Endothelial cell (in vitro differentiated cells): ENCODE measurements at regions not wholly inside any gene's neighbourhood (a gene's known extent, or its start where the extent isn't known, plus 50 kb on each side); places are given as distances from the start of the nearest gene placed in this dataset.

Experiments used
- DNase-seq: peaks from one replicate; pipeline ENCODE4 v3.0.0; 2021; ENCODE audit warnings: low spot score
- H3K27ac Mint-ChIP-seq: one replicate; pipeline ENCODE4 v1.8.0; 2021; ENCODE audit warnings: mixed read lengths, inconsistent platforms; ENCODE audit not compliant: unreplicated experiment
- H3K27me3 Mint-ChIP-seq: one replicate; pipeline ENCODE4 v1.8.0; 2021; ENCODE audit warnings: mild to moderate bottlenecking, moderate library complexity, mixed read lengths, inconsistent platforms; ENCODE audit not compliant: unreplicated experiment
- H3K36me3 Mint-ChIP-seq: one replicate; pipeline ENCODE4 v1.8.0; 2021; ENCODE audit warnings: mild to moderate bottlenecking, low read depth, mixed read lengths, inconsistent platforms; ENCODE audit not compliant: unreplicated experiment
- H3K4me1 Mint-ChIP-seq: one replicate; pipeline ENCODE4 v1.8.0; 2021; ENCODE audit warnings: mild to moderate bottlenecking, mixed read lengths, inconsistent platforms; ENCODE audit not compliant: unreplicated experiment
- H3K4me3 Mint-ChIP-seq: one replicate; pipeline ENCODE4 v1.8.0; 2021; ENCODE audit warnings: mild to moderate bottlenecking, mixed read lengths, inconsistent platforms; ENCODE audit not compliant: unreplicated experiment
- H3K9me3 Mint-ChIP-seq: one replicate; pipeline ENCODE4 v1.8.0; 2021; ENCODE audit warnings: mixed read lengths, inconsistent platforms; ENCODE audit not compliant: unreplicated experiment
- CTCF ChIP-seq: fragments of 200-600 bp; sonication (generic); IDR thresholded peaks from one replicate; pipeline ENCODE4 v1.5.0; 2021; ENCODE audit warnings: antibody characterized with exemption; ENCODE audit not compliant: unreplicated experiment

- no peaks in the 10 kb centered on the region for H3K4me1 Mint-ChIP-seq
- no peaks in the 10 kb centered on the region for H3K27me3 Mint-ChIP-seq
- no peaks in the 10 kb centered on the region for H3K36me3 Mint-ChIP-seq
- no peak overlapping the region for H3K27ac Mint-ChIP-seq
- no peaks in the 10 kb centered on the region for H3K9me3 Mint-ChIP-seq
- DNase-seq = no peak
- H3K4me3 Mint-ChIP-seq = no peak overlapping the region
- no peak for TF ChIP-seq CTCF
Observed at GRCh38 chr7:79833616-79834015, 301.0 kb upstream of the GNAI1 start.

- H3K4me3 Mint-ChIP-seq = no peak overlapping the region
Observed at GRCh38 chr7:79828866-79829265, 305.8 kb upstream of the GNAI1 start.

GRCh38 chr7:79823246-79823951 lies 311.2 kb upstream of the GNAI1 start:
- Mint-ChIP-seq H3K36me3 (no peaks in the 10 kb centered on the region), H3K4me1 (no peaks in the 10 kb centered on the region), H3K9me3 (no peaks in the 10 kb centered on the region), H3K27me3 (no peaks in the 10 kb centered on the region), H3K4me3 (no peak overlapping the region), H3K27ac (no peak overlapping the region)
- TF ChIP-seq CTCF = no peak
- DNase-seq = no peak

More at GRCh38 chr7:79828866-79829265, 305.8 kb upstream of the GNAI1 start:
- TF ChIP-seq CTCF = no peak
- Mint-ChIP-seq H3K27ac (no peak overlapping the region), H3K36me3 (no peaks in the 10 kb centered on the region), H3K9me3 (no peaks in the 10 kb centered on the region), H3K4me1 (no peaks in the 10 kb centered on the region), H3K27me3 (no peaks in the 10 kb centered on the region)
- DNase-seq = no peak

GRCh38 chr7:79822620-79823240 lies 311.9 kb upstream of the GNAI1 start:
- TF ChIP-seq CTCF = no peak
- H3K4me1 Mint-ChIP-seq = no peaks in the 10 kb centered on the region
- no peak for DNase-seq
- H3K27ac Mint-ChIP-seq = no peak overlapping the region
- no peaks in the 10 kb centered on the region for H3K9me3 Mint-ChIP-seq
- H3K36me3 Mint-ChIP-seq = no peaks in the 10 kb centered on the region
- H3K27me3 Mint-ChIP-seq = no peaks in the 10 kb centered on the region
- no peak overlapping the region for H3K4me3 Mint-ChIP-seq

- no peak overlapping the region for H3K4me3 Mint-ChIP-seq
- no peak overlapping the region for H3K27ac Mint-ChIP-seq
- no peaks in the 10 kb centered on the region for H3K9me3 Mint-ChIP-seq
- no peaks in the 10 kb centered on the region for H3K27me3 Mint-ChIP-seq
- TF ChIP-seq CTCF = no peak
- no peak for DNase-seq
- H3K4me1 Mint-ChIP-seq = no peaks in the 10 kb centered on the region
- H3K36me3 Mint-ChIP-seq = no peaks in the 10 kb centered on the region
Observed at GRCh38 chr7:79820387-79820786, 314.2 kb upstream of the GNAI1 start.
